GM12878 (cell line): ENCODE measurements at regions not wholly inside any gene's neighbourhood (a gene's known extent, or its start where the extent isn't known, plus 50 kb on each side); places are given as distances from the start of the nearest gene placed in this dataset.

ENCODE experiments used
- ATAC-seq: fragments of 200-7000 bp; cut with Tn5 transposase; 3 replicates; pipeline ENCODE4 v1.9.1; 2020; ENCODE audit warnings: mild to moderate bottlenecking, moderate library complexity
- BruUV-seq: library from RNA; stranded (reverse); fragments of 400-500 nt; replicated peaks from 2 replicates; lab custom pipeline; 2021; lab: Mats Ljungman, UMichigan
- CTCF ChIA-PET: fragments of 300-600 bp; sonication (Branson Sonifier 250); formaldehyde crosslinking; extraction: SDS; loops from one replicate; lab custom pipeline; 2021; ENCODE audit warnings: inconsistent platforms; lab: Yijun Ruan, JAX
- POLR2A ChIA-PET: fragments of 350-600 bp; formaldehyde crosslinking; extraction: SDS; loops from one replicate; lab custom pipeline; 2021; ENCODE audit warnings: inconsistent platforms; lab: Charles Lee
- RAD21 ChIA-PET: fragments of 300-600 bp; sonication (Branson Sonifier 250); formaldehyde crosslinking; loops from one replicate; lab custom pipeline; 2023; ENCODE audit warnings: antibody characterized with exemption; ENCODE audit not compliant: unreplicated experiment; lab: Charles Lee
- SMC1A ChIA-PET: fragments of 300-600 bp; sonication (Branson Sonifier 250); formaldehyde crosslinking; loops from one replicate; lab custom pipeline; 2023; ENCODE audit not compliant: unreplicated experiment, uncharacterized antibody; lab: Charles Lee
- DNase-seq: peaks from one replicate; pipeline ENCODE4 v3.0.0-alpha.2; 2011; ENCODE audit warnings: low read depth, low spot score
- FAIRE-seq: peaks from 3 replicates; lab custom pipeline; 2011; peaks lifted over from hg19 to GRCh38; lab: Jason Lieb, UNC
- H2AFZ ChIP-seq: 2 replicates; pipeline ENCODE4 v1.6.0; 2011; ENCODE audit warnings: low read depth, low read length, control low read depth; ENCODE audit not compliant: control insufficient read depth
- H3K27ac ChIP-seq: 2 replicates; pipeline ENCODE4 v1.5.1; 2011; ENCODE audit warnings: control low read depth; ENCODE audit not compliant: control insufficient read depth, insufficient read depth
- H3K27me3 ChIP-seq, 2 experiments: replicated peaks in 1 of 2; 2 replicates each; pipeline versions ENCODE4 v1.6.0 to v1.6.1; 2011; ENCODE audit warnings: low read length in 1 of 2; ENCODE audit not compliant: control insufficient read depth in 2 of 2, insufficient read depth in 2 of 2
- H3K36me3 ChIP-seq, 2 experiments: 2 replicates each; pipeline ENCODE4 v1.5.1; 2011; ENCODE audit warnings: low read length in 1 of 2; ENCODE audit not compliant: control insufficient read depth in 2 of 2, insufficient read depth in 2 of 2
- H3K4me1 ChIP-seq: 2 replicates; pipeline ENCODE4 v1.6.1; 2011; ENCODE audit warnings: mild to moderate bottlenecking, low read length, moderate library complexity, mixed read lengths; ENCODE audit not compliant: control insufficient read depth, insufficient read depth
- H3K4me2 ChIP-seq: 2 replicates; pipeline ENCODE4 v1.6.0; 2011; ENCODE audit warnings: control low read depth; ENCODE audit not compliant: control insufficient read depth, insufficient read depth
- H3K4me3 ChIP-seq: fragments of 200-600 bp; sonication (generic); 2 replicates; pipeline ENCODE4 v1.5.1; 2016
- H3K79me2 ChIP-seq: 2 replicates; pipeline ENCODE4 v1.6.0; 2011; ENCODE audit warnings: low read length; ENCODE audit not compliant: control insufficient read depth, insufficient read depth
- H3K9ac ChIP-seq: 2 replicates; pipeline ENCODE4 v1.8.0; 2011; ENCODE audit warnings: low read length, control low read depth, mixed read lengths; ENCODE audit not compliant: control insufficient read depth, insufficient read depth
- H3K9me3 ChIP-seq: replicated peaks from 3 replicates; pipeline ENCODE4 v1.5.1; 2011; ENCODE audit warnings: mild to moderate bottlenecking, low read length; ENCODE audit not compliant: control insufficient read depth, insufficient read depth
- H4K20me1 ChIP-seq: 2 replicates; pipeline ENCODE4 v1.6.0; 2011; ENCODE audit not compliant: control insufficient read depth, insufficient read depth
- E2F4 ChIP-seq: IDR thresholded peaks from 2 replicates; pipeline ENCODE4 v1.6.1; 2012; ENCODE audit warnings: low read depth, low read length, improper control_type of control experiment
- ESRRA ChIP-seq: IDR thresholded peaks from 2 replicates; pipeline ENCODE4 v1.6.1; 2012; ENCODE audit warnings: mild to moderate bottlenecking, low read length, improper control_type of control experiment
- HCFC1 ChIP-seq: fragments of 150-350 bp; IDR thresholded peaks from 2 replicates; pipeline ENCODE4 v1.6.1; 2014; ENCODE audit warnings: low read length
- NFYB ChIP-seq: IDR thresholded peaks from 2 replicates; pipeline ENCODE4 v1.6.1; 2011; ENCODE audit warnings: low read depth, mild to moderate bottlenecking, low read length, improper control_type of control experiment, moderate library complexity; ENCODE audit not compliant: insufficient read depth
- RAD21 ChIP-seq: IDR thresholded peaks from 2 replicates; pipeline ENCODE4 v1.6.1; 2011; ENCODE audit warnings: mild to moderate bottlenecking, low read depth, low read length, moderate library complexity; ENCODE audit not compliant: insufficient read depth
- SMAD1 ChIP-seq: fragments of 450-650 bp; IDR thresholded peaks from 2 replicates; pipeline ENCODE4 v1.6.1; 2018; ENCODE audit warnings: mild to moderate bottlenecking, low read depth; ENCODE audit not compliant: partially characterized antibody
- WGBS: methylation state at CpG from one replicate; pipeline ENCODE4 v1.1.6; 2016; ENCODE audit warnings: low lambda C conversion rate; ENCODE audit not compliant: insufficient replicate concordance, insufficient coverage; ENCODE audit errors: missing lambda C conversion rate; 5-methylcytosine and 5-hydroxymethylcytosine counted together
- in situ Hi-C: fragments of 300-500 bp; cut with MboI; formaldehyde crosslinking; loops from 9 replicates; pipeline ENCODE4 v1.14.3; 2018; ENCODE audit warnings: mixed read lengths
- intact Hi-C: fragments of 100-400 bp; cut with micrococcal nuclease; formaldehyde crosslinking; loops from one replicate; pipeline ENCODE4 v1.14.2; 2022; ENCODE audit not compliant: unreplicated experiment
- TF ChIP-seq, protein P1 (sequence below): fragments of 450-650 bp; conservative IDR thresholded peaks from 2 replicates; pipeline ENCODE4 v1.6.1; 2017; ENCODE audit warnings: mild to moderate bottlenecking, moderate library complexity
- TF ChIP-seq, protein P2 (sequence below): fragments of 450-650 bp; IDR thresholded peaks from 2 replicates; pipeline ENCODE4 v1.6.1; 2017; ENCODE audit warnings: mild to moderate bottlenecking, moderate library complexity

DNA sequence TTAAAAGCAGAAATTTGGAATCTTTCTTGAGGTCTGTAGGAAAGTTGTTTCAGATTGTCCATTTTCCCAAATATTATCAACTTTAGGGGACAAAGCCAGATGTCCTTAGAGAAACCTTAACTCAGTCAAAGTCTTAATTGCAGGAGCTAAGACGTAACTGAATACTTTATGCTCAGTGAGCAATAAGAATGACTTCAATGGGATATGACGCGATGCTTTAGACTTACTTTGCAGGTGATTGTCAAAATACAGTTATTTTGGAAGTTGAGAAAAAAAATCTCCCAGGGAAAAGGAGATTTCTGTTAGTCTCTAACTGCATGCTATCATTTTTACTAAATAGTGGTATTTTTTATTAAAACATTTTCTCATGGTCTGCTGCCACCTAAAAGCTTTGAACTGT is 750.9 kb upstream of the STXBP6 start:
- ChIA-PET POLR2A (no interaction called here), CTCF (no interaction called here), RAD21 (no interaction called here), SMC1A (no interaction called here)
- BruUV-seq: no TSS peak
- in situ Hi-C loops: no loop called here
- H3K4me2 ChIP-seq: no peak overlapping the region
- ATAC-seq: no peak
- no peak overlapping the region for H3K27ac ChIP-seq
- intact Hi-C loops: no loop called here
- WGBS: 63% methylated on average over 3 of the region's 3 CpGs
- TF ChIP-seq, protein P1, sequence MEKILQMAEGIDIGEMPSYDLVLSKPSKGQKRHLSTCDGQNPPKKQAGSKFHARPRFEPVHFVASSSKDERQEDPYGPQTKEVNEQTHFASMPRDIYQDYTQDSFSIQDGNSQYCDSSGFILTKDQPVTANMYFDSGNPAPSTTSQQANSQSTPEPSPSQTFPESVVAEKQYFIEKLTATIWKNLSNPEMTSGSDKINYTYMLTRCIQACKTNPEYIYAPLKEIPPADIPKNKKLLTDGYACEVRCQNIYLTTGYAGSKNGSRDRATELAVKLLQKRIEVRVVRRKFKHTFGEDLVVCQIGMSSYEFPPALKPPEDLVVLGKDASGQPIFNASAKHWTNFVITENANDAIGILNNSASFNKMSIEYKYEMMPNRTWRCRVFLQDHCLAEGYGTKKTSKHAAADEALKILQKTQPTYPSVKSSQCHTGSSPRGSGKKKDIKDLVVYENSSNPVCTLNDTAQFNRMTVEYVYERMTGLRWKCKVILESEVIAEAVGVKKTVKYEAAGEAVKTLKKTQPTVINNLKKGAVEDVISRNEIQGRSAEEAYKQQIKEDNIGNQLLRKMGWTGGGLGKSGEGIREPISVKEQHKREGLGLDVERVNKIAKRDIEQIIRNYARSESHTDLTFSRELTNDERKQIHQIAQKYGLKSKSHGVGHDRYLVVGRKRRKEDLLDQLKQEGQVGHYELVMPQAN: no peak
- TF ChIP-seq ESRRA (no peak), RAD21 (no peak), NFYB (no peak), HCFC1 (no peak), SMAD1 (no peak), E2F4 (no peak)
- TF ChIP-seq, protein P2, sequence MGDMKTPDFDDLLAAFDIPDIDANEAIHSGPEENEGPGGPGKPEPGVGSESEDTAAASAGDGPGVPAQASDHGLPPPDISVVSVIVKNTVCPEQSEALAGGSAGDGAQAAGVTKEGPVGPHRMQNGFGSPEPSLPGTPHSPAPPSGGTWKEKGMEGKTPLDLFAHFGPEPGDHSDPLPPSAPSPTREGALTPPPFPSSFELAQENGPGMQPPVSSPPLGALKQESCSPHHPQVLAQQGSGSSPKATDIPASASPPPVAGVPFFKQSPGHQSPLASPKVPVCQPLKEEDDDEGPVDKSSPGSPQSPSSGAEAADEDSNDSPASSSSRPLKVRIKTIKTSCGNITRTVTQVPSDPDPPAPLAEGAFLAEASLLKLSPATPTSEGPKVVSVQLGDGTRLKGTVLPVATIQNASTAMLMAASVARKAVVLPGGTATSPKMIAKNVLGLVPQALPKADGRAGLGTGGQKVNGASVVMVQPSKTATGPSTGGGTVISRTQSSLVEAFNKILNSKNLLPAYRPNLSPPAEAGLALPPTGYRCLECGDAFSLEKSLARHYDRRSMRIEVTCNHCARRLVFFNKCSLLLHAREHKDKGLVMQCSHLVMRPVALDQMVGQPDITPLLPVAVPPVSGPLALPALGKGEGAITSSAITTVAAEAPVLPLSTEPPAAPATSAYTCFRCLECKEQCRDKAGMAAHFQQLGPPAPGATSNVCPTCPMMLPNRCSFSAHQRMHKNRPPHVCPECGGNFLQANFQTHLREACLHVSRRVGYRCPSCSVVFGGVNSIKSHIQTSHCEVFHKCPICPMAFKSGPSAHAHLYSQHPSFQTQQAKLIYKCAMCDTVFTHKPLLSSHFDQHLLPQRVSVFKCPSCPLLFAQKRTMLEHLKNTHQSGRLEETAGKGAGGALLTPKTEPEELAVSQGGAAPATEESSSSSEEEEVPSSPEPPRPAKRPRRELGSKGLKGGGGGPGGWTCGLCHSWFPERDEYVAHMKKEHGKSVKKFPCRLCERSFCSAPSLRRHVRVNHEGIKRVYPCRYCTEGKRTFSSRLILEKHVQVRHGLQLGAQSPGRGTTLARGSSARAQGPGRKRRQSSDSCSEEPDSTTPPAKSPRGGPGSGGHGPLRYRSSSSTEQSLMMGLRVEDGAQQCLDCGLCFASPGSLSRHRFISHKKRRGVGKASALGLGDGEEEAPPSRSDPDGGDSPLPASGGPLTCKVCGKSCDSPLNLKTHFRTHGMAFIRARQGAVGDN: no peak
- H4K20me1 ChIP-seq: no peaks in the 10 kb centered on the region
- FAIRE-seq: no peak
- H3K9ac ChIP-seq: no peak overlapping the region
- H3K27me3 ChIP-seq: no peaks in the 10 kb centered on the region
- DNase-seq: no peak
- no peaks in the 10 kb centered on the region for H3K79me2 ChIP-seq
- H3K4me1 ChIP-seq: no peaks in the 10 kb centered on the region
- H3K4me3 ChIP-seq: no peak overlapping the region
- no peak overlapping the region for H2AFZ ChIP-seq
- no peaks in the 10 kb centered on the region for H3K36me3 ChIP-seq
- H3K9me3 ChIP-seq: no peaks in the 10 kb centered on the region
